ENCODE measurements at regions not wholly inside any gene's neighbourhood (a gene's known extent, or its start where the extent isn't known, plus 50 kb on each side); places are given as distances from the start of the nearest gene placed in this dataset.
"Not testable (repeated sequence)": the region's sequence is repeated elsewhere in the genome, so short reads cannot be mapped to it uniquely, and the experiment has no call there.

GRCh38 chr1:222376791-222377190, 171.1 kb downstream of the HHIPL2 start:
- not testable (repeated sequence) for TF ChIP-seq CTCF (tag by site-specific recombination; IDR thresholded peaks at IDR 0.05); ZBTB6 (tag by site-specific recombination; IDR thresholded peaks at IDR 0.05); ZNF792 (tag by site-specific recombination; IDR thresholded peaks at IDR 0.05); TRIM28 (IDR thresholded peaks at IDR 0.05; ENCODE audit: borderline replicate concordance, low read length); ZSCAN30 (tag by site-specific recombination; IDR thresholded peaks at IDR 0.05); ZNF580 (tag by site-specific recombination; IDR thresholded peaks at IDR 0.05); REST (tag by site-specific recombination; IDR thresholded peaks at IDR 0.05); ZBTB7A (tag by site-specific recombination; IDR thresholded peaks at IDR 0.05; ENCODE audit: low read depth); ZNF121 (tag by site-specific recombination; IDR thresholded peaks at IDR 0.05); BCL6B (tag by site-specific recombination; IDR thresholded peaks at IDR 0.05); GLIS1 (tag by site-specific recombination; IDR thresholded peaks at IDR 0.05); ZNF645 (tag by site-specific recombination; IDR thresholded peaks at IDR 0.05); ZNF138 (tag by site-specific recombination; IDR thresholded peaks at IDR 0.05; ENCODE audit: borderline replicate concordance)

All from HEK293 (cell line).